Uterus (tissue), 2 donors: ENCODE measurements at regions not wholly inside any gene's neighbourhood (a gene's known extent, or its start where the extent isn't known, plus 50 kb on each side); places are given as distances from the start of the nearest gene placed in this dataset.

Source experiments
- POLR2A ChIP-seq, 2 donors: fragments of 450-650 bp; IDR thresholded peaks; one replicate each; pipeline ENCODE4 v1.6.1; 2016; ENCODE audit warnings: antibody characterized with exemption in 2 of 2, mild to moderate bottlenecking in 1 of 2, moderate library complexity in 1 of 2
- TF ChIP-seq, protein P1 (sequence below), 4 experiments: fragments of 200-600 bp in 2 of 4; fragments of 450-650 bp in 2 of 4; sonication (generic) in 2 of 4; IDR thresholded peaks; one replicate each; pipeline ENCODE4 v1.5.1; 2016 to 2019; ENCODE audit warnings: antibody characterized with exemption in 4 of 4, mild to moderate bottlenecking in 2 of 4, moderate library complexity in 1 of 4

GRCh38 chr12:24741216-24741615, 207.7 kb downstream of the BCAT1 start:
- TF ChIP-seq, protein P1, sequence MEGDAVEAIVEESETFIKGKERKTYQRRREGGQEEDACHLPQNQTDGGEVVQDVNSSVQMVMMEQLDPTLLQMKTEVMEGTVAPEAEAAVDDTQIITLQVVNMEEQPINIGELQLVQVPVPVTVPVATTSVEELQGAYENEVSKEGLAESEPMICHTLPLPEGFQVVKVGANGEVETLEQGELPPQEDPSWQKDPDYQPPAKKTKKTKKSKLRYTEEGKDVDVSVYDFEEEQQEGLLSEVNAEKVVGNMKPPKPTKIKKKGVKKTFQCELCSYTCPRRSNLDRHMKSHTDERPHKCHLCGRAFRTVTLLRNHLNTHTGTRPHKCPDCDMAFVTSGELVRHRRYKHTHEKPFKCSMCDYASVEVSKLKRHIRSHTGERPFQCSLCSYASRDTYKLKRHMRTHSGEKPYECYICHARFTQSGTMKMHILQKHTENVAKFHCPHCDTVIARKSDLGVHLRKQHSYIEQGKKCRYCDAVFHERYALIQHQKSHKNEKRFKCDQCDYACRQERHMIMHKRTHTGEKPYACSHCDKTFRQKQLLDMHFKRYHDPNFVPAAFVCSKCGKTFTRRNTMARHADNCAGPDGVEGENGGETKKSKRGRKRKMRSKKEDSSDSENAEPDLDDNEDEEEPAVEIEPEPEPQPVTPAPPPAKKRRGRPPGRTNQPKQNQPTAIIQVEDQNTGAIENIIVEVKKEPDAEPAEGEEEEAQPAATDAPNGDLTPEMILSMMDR (IDR thresholded peaks at IDR 0.05): no peak
- no peak for TF ChIP-seq POLR2A (IDR thresholded peaks at IDR 0.05)
